Lower lobe of right lung (tissue), 2 donors: ENCODE measurements at regions not wholly inside any gene's neighbourhood (a gene's known extent, or its start where the extent isn't known, plus 50 kb on each side); places are given as distances from the start of the nearest gene placed in this dataset.

Experiments
- ATAC-seq, 2 donors: fragments of 200-7000 bp; cut with Tn5 transposase; one replicate each; pipeline ENCODE4 v1.9.1; 2020 to 2022; ENCODE audit warnings: mild to moderate bottlenecking in 2 of 2, moderate library complexity in 2 of 2
- DNase-seq: peaks from one replicate; pipeline ENCODE4 v3.0.0-alpha.2; 2020
- H3K27ac ChIP-seq: fragments of 200-600 bp; one replicate; pipeline ENCODE4 v1.8.0; 2022
- H3K27me3 ChIP-seq: fragments of 200-600 bp; one replicate; pipeline ENCODE4 v1.8.0; 2022; ENCODE audit warnings: low read depth
- H3K36me3 ChIP-seq: fragments of 200-600 bp; one replicate; pipeline ENCODE4 v1.8.0; 2022; ENCODE audit warnings: mild to moderate bottlenecking
- H3K4me1 ChIP-seq: fragments of 200-600 bp; one replicate; pipeline ENCODE4 v1.8.0; 2022
- H3K4me3 ChIP-seq: fragments of 200-600 bp; one replicate; pipeline ENCODE4 v1.8.0; 2022; ENCODE audit warnings: mild to moderate bottlenecking
- H3K9me3 ChIP-seq: fragments of 200-600 bp; one replicate; pipeline ENCODE4 v1.8.0; 2022
- CTCF ChIP-seq: fragments of 200-600 bp; IDR thresholded peaks from one replicate; pipeline ENCODE4 v1.8.0; 2022; ENCODE audit warnings: antibody characterized with exemption, mild to moderate bottlenecking
- intact Hi-C: fragments of 100-400 bp; cut with DNase I; formaldehyde crosslinking; loops from one replicate; pipeline ENCODE4 v1.11.0; 2022
- donor health status: DM: no; HTN: yes; CAD: no; lungs with severe emphysema.

- Histone ChIP-seq H3K36me3 (no peaks in the 10 kb centered on the region), H3K27ac (no peak overlapping the region), H3K9me3 (no peaks in the 10 kb centered on the region), H3K27me3 (peaks cover 2% of the 10 kb centered on the region), H3K4me1 (no peaks in the 10 kb centered on the region), H3K4me3 (no peak overlapping the region)
- DNase-seq, result no peak
- no peak for ATAC-seq
- intact Hi-C loops, result no loop called here
- no peak for TF ChIP-seq CTCF
These were observed 170.0 kb downstream of the FGF18 start for GRCh38 chr5:171589461-171589860.

- Histone ChIP-seq H3K9me3 (no peaks in the 10 kb centered on the region), H3K4me1 (peaks cover 12% of the 10 kb centered on the region), H3K36me3 (no peaks in the 10 kb centered on the region), H3K27me3 (no peaks in the 10 kb centered on the region), H3K4me3 (no peak overlapping the region), H3K27ac (no peak overlapping the region)
- TF ChIP-seq CTCF, result no peak
- intact Hi-C loops, result no loop called here
- ATAC-seq, result no peak
- no peak for DNase-seq
These were observed 172.6 kb downstream of the FGF18 start for GRCh38 chr5:171592076-171592475.

- ATAC-seq (no peak), DNase-seq (no peak)
- Histone ChIP-seq H3K9me3 (no peaks in the 10 kb centered on the region), H3K4me1 (peaks cover 12% of the 10 kb centered on the region), H3K36me3 (no peaks in the 10 kb centered on the region), H3K27ac (no peak overlapping the region), H3K4me3 (no peak overlapping the region), H3K27me3 (no peaks in the 10 kb centered on the region)
- intact Hi-C loops, result no loop called here
- TF ChIP-seq CTCF, result no peak
These were observed 173.3 kb downstream of the FGF18 start for GRCh38 chr5:171592736-171593135.

- H3K27me3 ChIP-seq, result no peaks in the 10 kb centered on the region
- no peak for DNase-seq
- no peak overlapping the region for H3K4me3 ChIP-seq
- no peak for ATAC-seq
- no peaks in the 10 kb centered on the region for H3K36me3 ChIP-seq
- no peaks in the 10 kb centered on the region for H3K9me3 ChIP-seq
- H3K4me1 ChIP-seq, result peaks cover 12% of the 10 kb centered on the region
- TF ChIP-seq CTCF, result no peak
- intact Hi-C loops, result no loop called here
- no peak overlapping the region for H3K27ac ChIP-seq
These were observed 174.0 kb downstream of the FGF18 start for GRCh38 chr5:171593401-171593800.

GRCh38 chr5:171593976-171594375, 174.5 kb downstream of the FGF18 start:
- DNase-seq, result no peak
- Histone ChIP-seq H3K27me3 (no peaks in the 10 kb centered on the region), H3K4me1 (peaks cover 12% of the 10 kb centered on the region), H3K27ac (no peak overlapping the region), H3K4me3 (no peak overlapping the region), H3K36me3 (no peaks in the 10 kb centered on the region), H3K9me3 (no peaks in the 10 kb centered on the region)
- no peak for TF ChIP-seq CTCF
- no peak for ATAC-seq
- intact Hi-C loops, result no loop called here

- no peak for DNase-seq
These were observed 176.0 kb downstream of the FGF18 start for GRCh38 chr5:171595401-171595800.

More at GRCh38 chr5:171595401-171595800, 176.0 kb downstream of the FGF18 start:
- peaks cover 12% of the 10 kb centered on the region for H3K4me1 ChIP-seq
- H3K9me3 ChIP-seq, result no peaks in the 10 kb centered on the region
- no peaks in the 10 kb centered on the region for H3K36me3 ChIP-seq
- no peak for TF ChIP-seq CTCF
- no peak overlapping the region for H3K27ac ChIP-seq
- intact Hi-C loops, result no loop called here
- ATAC-seq, result no peak
- no peak overlapping the region for H3K4me3 ChIP-seq
- no peaks in the 10 kb centered on the region for H3K27me3 ChIP-seq
